Testis (tissue), 2 donors: ENCODE measurements at regions not wholly inside any gene's neighbourhood (a gene's known extent, or its start where the extent isn't known, plus 50 kb on each side); places are given as distances from the start of the nearest gene placed in this dataset.

Experiments
- DNase-seq: peaks from one replicate; pipeline ENCODE4 v3.0.0-alpha.2; 2019
- H3K27ac ChIP-seq, 2 donors: fragments of 200-600 bp; sonication (generic); one replicate each; pipeline ENCODE4 v1.5.1; 2019
- H3K27me3 ChIP-seq: fragments of 200-600 bp; sonication (generic); one replicate; pipeline ENCODE4 v1.5.1; 2019
- H3K36me3 ChIP-seq: fragments of 200-600 bp; sonication (generic); one replicate; pipeline ENCODE4 v1.5.1; 2017; ENCODE audit warnings: low read depth; ENCODE audit errors: missing control alignments
- H3K4me1 ChIP-seq: fragments of 200-600 bp; sonication (generic); one replicate; pipeline ENCODE4 v1.5.1; 2019
- H3K4me3 ChIP-seq, 2 donors: fragments of 200-600 bp; sonication (generic); one replicate each; pipeline ENCODE4 v1.5.1; 2017 to 2019
- H3K9me3 ChIP-seq: fragments of 200-600 bp; sonication (generic); one replicate; pipeline ENCODE4 v1.5.1; 2017
- POLR2A ChIP-seq: fragments of 450-650 bp; IDR thresholded peaks from one replicate; pipeline ENCODE4 v1.6.1; 2017; ENCODE audit warnings: antibody characterized with exemption, mild to moderate bottlenecking, moderate library complexity
- whole genome bisulfite sequencing, 2 donors: methylation state at CpG; one replicate each; pipeline ENCODE4 v1.1.5; 2018; 5-methylcytosine and 5-hydroxymethylcytosine counted together
- intact Hi-C: fragments of 100-400 bp; cut with DNase I; formaldehyde crosslinking; loops from one replicate; pipeline ENCODE4 v1.15.1; 2023; ENCODE audit warnings: low total_unique reads
- TF ChIP-seq, protein P1 (sequence below), 3 experiments: fragments of 450-650 bp in 2 of 3; fragments of 200-600 bp in 1 of 3; sonication (generic) in 1 of 3; IDR thresholded peaks; one replicate each; pipeline ENCODE4 v1.5.1; 2016 to 2019; ENCODE audit warnings: antibody characterized with exemption in 3 of 3, mild to moderate bottlenecking in 2 of 3, moderate library complexity in 1 of 3

DNA sequence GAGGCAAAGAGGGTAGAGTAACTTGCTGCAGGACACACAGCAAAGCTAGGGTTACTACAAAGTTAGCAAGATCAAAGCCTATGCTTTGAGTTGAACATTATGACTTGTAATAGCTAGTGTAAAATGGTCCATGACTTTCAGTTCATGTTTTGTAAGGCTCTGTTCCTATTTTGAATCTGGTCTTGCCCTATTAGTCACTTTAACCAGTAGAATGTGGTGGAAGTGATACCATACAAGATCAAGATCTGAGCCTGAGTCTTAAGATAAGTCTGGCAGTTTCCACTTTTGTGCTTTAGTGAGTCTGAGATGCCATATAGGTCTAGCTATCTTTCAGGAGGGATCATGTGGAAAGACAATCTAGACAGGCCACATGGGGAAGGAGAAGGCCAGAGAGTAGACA, 282.1 kb upstream of the BRINP3 start:
- H3K27me3 ChIP-seq, result no peaks in the 10 kb centered on the region
- no peak for DNase-seq
- H3K36me3 ChIP-seq, result no peaks in the 10 kb centered on the region
- H3K4me1 ChIP-seq, result no peaks in the 10 kb centered on the region
- no peak overlapping the region for H3K4me3 ChIP-seq
- no peak overlapping the region for H3K27ac ChIP-seq
- intact Hi-C loops, result no loop called here
- H3K9me3 ChIP-seq, result no peaks in the 10 kb centered on the region
- TF ChIP-seq POLR2A, result no peak
- TF ChIP-seq, protein P1, sequence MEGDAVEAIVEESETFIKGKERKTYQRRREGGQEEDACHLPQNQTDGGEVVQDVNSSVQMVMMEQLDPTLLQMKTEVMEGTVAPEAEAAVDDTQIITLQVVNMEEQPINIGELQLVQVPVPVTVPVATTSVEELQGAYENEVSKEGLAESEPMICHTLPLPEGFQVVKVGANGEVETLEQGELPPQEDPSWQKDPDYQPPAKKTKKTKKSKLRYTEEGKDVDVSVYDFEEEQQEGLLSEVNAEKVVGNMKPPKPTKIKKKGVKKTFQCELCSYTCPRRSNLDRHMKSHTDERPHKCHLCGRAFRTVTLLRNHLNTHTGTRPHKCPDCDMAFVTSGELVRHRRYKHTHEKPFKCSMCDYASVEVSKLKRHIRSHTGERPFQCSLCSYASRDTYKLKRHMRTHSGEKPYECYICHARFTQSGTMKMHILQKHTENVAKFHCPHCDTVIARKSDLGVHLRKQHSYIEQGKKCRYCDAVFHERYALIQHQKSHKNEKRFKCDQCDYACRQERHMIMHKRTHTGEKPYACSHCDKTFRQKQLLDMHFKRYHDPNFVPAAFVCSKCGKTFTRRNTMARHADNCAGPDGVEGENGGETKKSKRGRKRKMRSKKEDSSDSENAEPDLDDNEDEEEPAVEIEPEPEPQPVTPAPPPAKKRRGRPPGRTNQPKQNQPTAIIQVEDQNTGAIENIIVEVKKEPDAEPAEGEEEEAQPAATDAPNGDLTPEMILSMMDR (IDR thresholded peaks at IDR 0.05), result no peak

DNA sequence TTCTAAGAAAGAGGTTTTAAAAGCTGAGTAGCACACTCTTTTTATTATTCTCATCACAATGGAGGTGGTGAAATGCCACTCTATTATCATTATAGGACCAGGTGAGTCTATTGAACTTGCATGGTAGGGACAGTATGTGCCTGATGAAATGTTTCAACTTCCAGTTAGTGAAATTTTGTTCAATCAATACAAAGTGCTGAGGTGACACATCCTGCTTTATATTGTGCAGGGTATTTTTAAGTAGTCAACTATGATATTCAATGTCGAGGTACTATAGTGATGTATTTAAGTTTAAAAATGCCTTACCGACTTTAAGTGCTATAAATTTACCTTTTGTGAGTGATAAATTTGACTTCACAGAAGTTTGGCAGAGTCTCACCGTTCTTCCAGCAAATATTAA, 284.7 kb upstream of the BRINP3 start:
- Histone ChIP-seq H3K27me3 (no peaks in the 10 kb centered on the region), H3K4me3 (no peak overlapping the region), H3K4me1 (no peaks in the 10 kb centered on the region), H3K36me3 (no peaks in the 10 kb centered on the region), H3K9me3 (no peaks in the 10 kb centered on the region), H3K27ac (no peak overlapping the region)
- WGBS, 2 donors, result 72 to 88% methylated on average over 3 of the region's 3 CpGs
- intact Hi-C loops, result no loop called here
- no peak for TF ChIP-seq POLR2A
- TF ChIP-seq, protein P1 (IDR thresholded peaks at IDR 0.05), result no peak
- DNase-seq, result no peak

DNA sequence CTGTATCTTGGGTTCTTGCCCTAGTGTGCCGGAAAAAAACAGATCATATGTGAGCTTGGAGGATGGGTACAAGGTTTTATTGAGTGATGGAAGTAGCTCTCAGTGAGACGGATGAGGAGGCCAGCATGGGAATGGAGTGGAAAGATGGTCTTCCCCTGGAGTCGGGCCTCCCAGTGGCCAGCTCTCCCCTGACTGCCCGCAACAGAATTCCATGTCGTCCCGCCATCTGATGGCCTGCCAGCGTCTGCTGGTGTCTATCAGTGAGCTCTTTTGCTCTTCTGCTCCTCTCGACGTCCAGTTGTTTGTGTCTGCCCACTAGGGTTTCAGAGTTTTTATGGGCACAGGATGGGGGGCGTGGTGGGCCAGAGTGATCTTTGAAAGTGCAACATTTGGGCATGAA, 315.2 kb upstream of the BRINP3 start:
- Histone ChIP-seq H3K27me3 (no peaks in the 10 kb centered on the region), H3K9me3 (no peaks in the 10 kb centered on the region), H3K4me1 (no peaks in the 10 kb centered on the region), H3K36me3 (no peaks in the 10 kb centered on the region), H3K27ac (no peak overlapping the region), H3K4me3 (no peak overlapping the region)
- intact Hi-C loops, result no loop called here
- 74 to 82% methylated on average over 9 to 10 of the region's 10 CpGs for WGBS, 2 donors
- no peak for TF ChIP-seq POLR2A
- TF ChIP-seq, protein P1 (IDR thresholded peaks at IDR 0.05), result no peak
- no peak for DNase-seq

DNA sequence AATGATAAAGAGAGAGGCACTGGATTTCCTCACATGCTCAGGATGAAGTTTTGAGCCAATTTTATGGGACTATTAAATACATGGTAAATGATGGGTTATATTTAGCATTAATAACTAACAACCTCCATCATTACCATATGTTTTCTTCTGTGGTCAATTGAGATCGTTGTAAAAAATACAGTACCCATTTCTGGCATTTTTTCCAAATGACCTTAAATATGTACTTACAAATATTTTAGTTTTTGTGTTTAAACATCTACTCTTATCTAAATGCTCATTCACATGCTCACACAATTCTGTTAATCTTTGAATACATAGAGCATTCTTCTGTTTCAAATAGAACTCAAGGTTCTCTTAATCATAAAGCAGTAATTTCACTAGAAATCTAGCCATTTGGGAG, 330.0 kb upstream of the BRINP3 start:
- Histone ChIP-seq H3K4me1 (no peaks in the 10 kb centered on the region), H3K27me3 (no peaks in the 10 kb centered on the region), H3K27ac (no peak overlapping the region), H3K9me3 (no peaks in the 10 kb centered on the region), H3K4me3 (no peak overlapping the region), H3K36me3 (no peaks in the 10 kb centered on the region)
- intact Hi-C loops, result no loop called here
- DNase-seq, result no peak
- no peak for TF ChIP-seq POLR2A
- TF ChIP-seq, protein P1 (IDR thresholded peaks at IDR 0.05), result no peak
- 57 to 64% methylated on average over 1 of the region's 1 CpG for WGBS, 2 donors

DNA sequence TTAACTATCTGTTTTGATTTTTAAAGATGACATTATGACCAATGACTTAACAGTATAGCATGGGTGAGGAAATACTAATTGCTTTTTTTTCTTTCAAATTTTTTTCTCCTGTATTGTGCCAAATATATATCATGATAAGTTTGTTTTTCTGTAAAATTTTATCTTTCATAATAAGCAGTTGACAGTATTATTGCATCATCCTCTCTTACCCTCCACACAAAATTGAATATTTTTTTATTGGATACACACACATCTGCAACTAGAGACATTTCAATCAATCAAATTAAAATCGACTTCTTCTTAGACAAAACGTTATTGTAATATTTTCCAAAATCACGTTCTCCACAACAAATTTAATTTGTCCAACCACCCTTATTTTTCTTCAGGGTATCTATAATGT, 330.4 kb upstream of the BRINP3 start:
- H3K36me3 ChIP-seq, result no peaks in the 10 kb centered on the region
- no peaks in the 10 kb centered on the region for H3K9me3 ChIP-seq
- WGBS, 2 donors, result 77 to 80% methylated on average over 3 of the region's 3 CpGs
- TF ChIP-seq, protein P1 (IDR thresholded peaks at IDR 0.05), result no peak
- no peak for TF ChIP-seq POLR2A
- no peaks in the 10 kb centered on the region for H3K27me3 ChIP-seq
- no peaks in the 10 kb centered on the region for H3K4me1 ChIP-seq
- DNase-seq, result no peak
- intact Hi-C loops, result no loop called here
- H3K4me3 ChIP-seq, result no peak overlapping the region
- no peak overlapping the region for H3K27ac ChIP-seq
